Keratinocyte (primary cell): ENCODE measurements at regions not wholly inside any gene's neighbourhood (a gene's known extent, or its start where the extent isn't known, plus 50 kb on each side); places are given as distances from the start of the nearest gene placed in this dataset.
"Not testable (repeated sequence)": the region's sequence is repeated elsewhere in the genome, so short reads cannot be mapped to it uniquely, and the experiment has no call there.

Experiments used
- EZH2 ChIP-seq: IDR thresholded peaks from one replicate; pipeline ENCODE4 v1.6.1; 2012; ENCODE audit warnings: inconsistent platforms, mild to moderate bottlenecking, low read length, moderate library complexity
- TF ChIP-seq, protein P1 (sequence below), 3 experiments: IDR thresholded peaks in 1 of 3; conservative IDR thresholded peaks in 1 of 3; optimal IDR thresholded peaks in 1 of 3; 2 replicates in 2 of 3; 3 replicates in 1 of 3; pipeline versions ENCODE3 to v1.5.1; 2011; ENCODE audit warnings: low read length in 3 of 3, mild to moderate bottlenecking in 3 of 3, moderate library complexity in 2 of 3, control low read depth in 1 of 3, inconsistent platforms in 1 of 3; ENCODE audit not compliant: insufficient read depth in 2 of 3; ENCODE audit errors: extremely low read depth in 1 of 3

DNA sequence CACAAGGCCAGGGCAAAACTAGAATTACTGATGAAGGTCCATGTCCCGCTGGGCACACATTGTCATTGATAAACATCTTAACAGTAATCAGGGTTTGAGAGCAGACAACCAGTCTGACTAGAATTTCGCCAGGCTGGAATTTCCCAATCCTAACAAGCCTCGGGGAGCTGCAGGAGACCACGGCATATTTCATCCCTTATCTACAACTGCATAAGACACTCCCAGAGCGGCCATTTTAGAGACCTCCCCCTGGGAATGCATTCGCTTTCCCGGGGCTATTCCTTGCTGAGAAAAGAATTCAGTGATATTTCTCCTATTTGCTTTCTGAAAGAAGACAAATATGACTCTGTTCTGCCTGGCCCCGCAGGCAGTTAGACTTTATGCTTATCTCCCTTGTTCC lies 611.3 kb upstream of the FAM98A start:
- TF ChIP-seq, protein P1, sequence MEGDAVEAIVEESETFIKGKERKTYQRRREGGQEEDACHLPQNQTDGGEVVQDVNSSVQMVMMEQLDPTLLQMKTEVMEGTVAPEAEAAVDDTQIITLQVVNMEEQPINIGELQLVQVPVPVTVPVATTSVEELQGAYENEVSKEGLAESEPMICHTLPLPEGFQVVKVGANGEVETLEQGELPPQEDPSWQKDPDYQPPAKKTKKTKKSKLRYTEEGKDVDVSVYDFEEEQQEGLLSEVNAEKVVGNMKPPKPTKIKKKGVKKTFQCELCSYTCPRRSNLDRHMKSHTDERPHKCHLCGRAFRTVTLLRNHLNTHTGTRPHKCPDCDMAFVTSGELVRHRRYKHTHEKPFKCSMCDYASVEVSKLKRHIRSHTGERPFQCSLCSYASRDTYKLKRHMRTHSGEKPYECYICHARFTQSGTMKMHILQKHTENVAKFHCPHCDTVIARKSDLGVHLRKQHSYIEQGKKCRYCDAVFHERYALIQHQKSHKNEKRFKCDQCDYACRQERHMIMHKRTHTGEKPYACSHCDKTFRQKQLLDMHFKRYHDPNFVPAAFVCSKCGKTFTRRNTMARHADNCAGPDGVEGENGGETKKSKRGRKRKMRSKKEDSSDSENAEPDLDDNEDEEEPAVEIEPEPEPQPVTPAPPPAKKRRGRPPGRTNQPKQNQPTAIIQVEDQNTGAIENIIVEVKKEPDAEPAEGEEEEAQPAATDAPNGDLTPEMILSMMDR (optimal IDR thresholded peaks at IDR 0.05 in 1 of 3, IDR thresholded peaks at IDR 0.05 in 1 of 3, conservative IDR thresholded peaks at IDR 0.05 in 1 of 3; ENCODE audit: extremely low read depth in 1 of 3, insufficient read depth in 2 of 3, low read length in 3 of 3) = not testable (repeated sequence)
- not testable (repeated sequence) for TF ChIP-seq EZH2
